GM23248 (cell line): ENCODE measurements at regions not wholly inside any gene's neighbourhood (a gene's known extent, or its start where the extent isn't known, plus 50 kb on each side); places are given as distances from the start of the nearest gene placed in this dataset.

Experiments used
- DNase-seq: peaks from one replicate; pipeline ENCODE4 v3.0.0-alpha.2; 2015
- H2AFZ ChIP-seq: fragments of 200-600 bp; sonication (generic); 2 replicates; pipeline ENCODE4 v1.6.1; 2016; ENCODE audit warnings: antibody characterized with exemption
- H3F3A ChIP-seq: fragments of 200-600 bp; sonication (generic); 2 replicates; pipeline ENCODE4 v1.6.1; 2016; ENCODE audit warnings: mild to moderate bottlenecking, antibody characterized with exemption, mixed run types; ENCODE audit not compliant: insufficient read depth
- H3K27ac ChIP-seq: fragments of 200-600 bp; sonication (generic); 2 replicates; pipeline ENCODE4 v1.5.1; 2016; ENCODE audit warnings: mild to moderate bottlenecking
- H3K27me3 ChIP-seq: fragments of 200-600 bp; sonication (generic); replicated peaks from 2 replicates; pipeline ENCODE4 v1.6.1; 2016; ENCODE audit warnings: mild to moderate bottlenecking; ENCODE audit not compliant: insufficient read depth
- H3K36me3 ChIP-seq: fragments of 200-600 bp; sonication (generic); 2 replicates; pipeline ENCODE4 v1.6.1; 2016; ENCODE audit warnings: low read depth, mild to moderate bottlenecking
- H3K4me1 ChIP-seq: fragments of 200-600 bp; sonication (generic); 2 replicates; pipeline ENCODE4 v1.6.1; 2016; ENCODE audit warnings: mild to moderate bottlenecking; ENCODE audit not compliant: insufficient read depth
- H3K4me2 ChIP-seq: fragments of 200-600 bp; sonication (generic); one replicate; pipeline ENCODE4 v1.6.1; 2016; ENCODE audit warnings: mild to moderate bottlenecking; ENCODE audit not compliant: unreplicated experiment
- H3K4me3 ChIP-seq: fragments of 200-600 bp; sonication (generic); 2 replicates; pipeline ENCODE4 v1.5.1; 2016; ENCODE audit warnings: mild to moderate bottlenecking
- H3K79me2 ChIP-seq: fragments of 200-600 bp; sonication (generic); 2 replicates; pipeline ENCODE4 v1.6.1; 2016; ENCODE audit warnings: mild to moderate bottlenecking; ENCODE audit not compliant: insufficient read depth
- H3K9ac ChIP-seq: fragments of 200-600 bp; sonication (generic); 2 replicates; pipeline ENCODE4 v1.6.1; 2016; ENCODE audit warnings: mild to moderate bottlenecking
- H3K9me2 ChIP-seq: fragments of 200-600 bp; sonication (generic); 2 replicates; pipeline ENCODE4 v1.6.1; 2016; ENCODE audit warnings: mixed run types, mild to moderate bottlenecking, moderate library complexity; ENCODE audit not compliant: insufficient read depth
- H3K9me3 ChIP-seq: fragments of 200-600 bp; sonication (generic); one replicate; pipeline ENCODE4 v1.6.1; 2017; ENCODE audit warnings: low read depth
- H4K20me1 ChIP-seq: fragments of 200-600 bp; sonication (generic); 2 replicates; pipeline ENCODE4 v1.6.0; 2016; ENCODE audit not compliant: insufficient read depth
- EZH2 ChIP-seq: fragments of 200-600 bp; sonication (generic); IDR thresholded peaks from 2 replicates; pipeline ENCODE4 v1.6.1; 2018; ENCODE audit warnings: antibody characterized with exemption, mild to moderate bottlenecking; ENCODE audit not compliant: insufficient read depth, poor library complexity, severe bottlenecking
- EZH2phosphoT487 ChIP-seq: fragments of 200-600 bp; sonication (generic); IDR thresholded peaks from 2 replicates; pipeline ENCODE4 v1.6.1; 2018; ENCODE audit warnings: antibody characterized with exemption, moderate library complexity, mild to moderate bottlenecking, low read depth; ENCODE audit not compliant: insufficient read depth
- WGBS, 2 experiments: methylation state at CpG; one replicate each; pipeline ENCODE4 v1.1.6; 2015 to 2017; ENCODE audit warnings: low lambda C conversion rate in 2 of 2, low coverage in 1 of 2; ENCODE audit errors: missing lambda C conversion rate in 2 of 2; 5-methylcytosine and 5-hydroxymethylcytosine counted together
- in situ Hi-C: fragments of 300-500 bp; cut with MboI; formaldehyde crosslinking; loops from 2 replicates; pipeline ENCODE4 v1.15.0; 2020

GRCh38 chr11:87754685-87755084, 420.6 kb downstream of the RAB38 start:
- 0 to 2% methylated on average over 1 of the region's 1 CpG for WGBS, 2 experiments
- Histone ChIP-seq H3K9me2 (no peaks in the 10 kb centered on the region), H3K27ac (no peak overlapping the region), H3K9me3 (peaks cover 3% of the 10 kb centered on the region), H3K36me3 (no peaks in the 10 kb centered on the region), H4K20me1 (no peaks in the 10 kb centered on the region), H3K27me3 (no peaks in the 10 kb centered on the region), H3K4me3 (no peak overlapping the region), H3F3A (no peaks in the 10 kb centered on the region), H2AFZ (no peak overlapping the region), H3K9ac (no peak overlapping the region), H3K4me2 (no peak overlapping the region), H3K79me2 (no peaks in the 10 kb centered on the region), H3K4me1 (no peaks in the 10 kb centered on the region)
- TF ChIP-seq EZH2phosphoT487: no peak
- in situ Hi-C loops: no loop called here
- no peak for DNase-seq

GRCh38 chr11:87753143-87753542, 422.1 kb downstream of the RAB38 start:
- H3K4me3 ChIP-seq: no peak overlapping the region
- H3K79me2 ChIP-seq: no peaks in the 10 kb centered on the region
- no peak overlapping the region for H2AFZ ChIP-seq
- DNase-seq: no peak
- H3F3A ChIP-seq: no peaks in the 10 kb centered on the region
- H3K9me3 ChIP-seq: peaks cover 3% of the 10 kb centered on the region
- H3K36me3 ChIP-seq: no peaks in the 10 kb centered on the region
- in situ Hi-C loops: no loop called here
- H3K4me2 ChIP-seq: no peak overlapping the region
- no peak overlapping the region for H3K9ac ChIP-seq
- no peaks in the 10 kb centered on the region for H3K4me1 ChIP-seq
- no peaks in the 10 kb centered on the region for H3K9me2 ChIP-seq
- H3K27me3 ChIP-seq: no peaks in the 10 kb centered on the region
- no peaks in the 10 kb centered on the region for H4K20me1 ChIP-seq
- H3K27ac ChIP-seq: no peak overlapping the region
- TF ChIP-seq EZH2 (no peak), EZH2phosphoT487 (no peak)
- WGBS, 2 experiments: 2 to 5% methylated on average over 2 of the region's 2 CpGs

GRCh38 chr11:87743007-87743406, 432.2 kb downstream of the RAB38 start:
- Histone ChIP-seq H3K9me3 (no peaks in the 10 kb centered on the region), H3K79me2 (no peaks in the 10 kb centered on the region), H3K36me3 (no peaks in the 10 kb centered on the region), H3K9me2 (no peaks in the 10 kb centered on the region), H3F3A (0 out of 2 replicates have a peak, but pooled peaks cover 10% of the 10 kb centered on the region), H3K4me3 (no peak overlapping the region), H3K4me2 (no peak overlapping the region), H3K27me3 (peaks cover 4% of the 10 kb centered on the region), H2AFZ (no peak overlapping the region), H3K27ac (no peak overlapping the region), H4K20me1 (no peaks in the 10 kb centered on the region), H3K9ac (no peak overlapping the region), H3K4me1 (peaks cover 12% of the 10 kb centered on the region)
- no peak for DNase-seq
- in situ Hi-C loops: no loop called here
- 11 to 16% methylated on average over 2 of the region's 2 CpGs for WGBS, 2 experiments
- TF ChIP-seq EZH2 (no peak), EZH2phosphoT487 (no peak)

GRCh38 chr11:87740968-87741367, 434.3 kb downstream of the RAB38 start:
- no peak for TF ChIP-seq EZH2
- H3K4me3 ChIP-seq: no peak overlapping the region
- H3K4me2 ChIP-seq: no peak overlapping the region
- H3K9me3 ChIP-seq: no peaks in the 10 kb centered on the region
- H3F3A ChIP-seq: 0 out of 2 replicates have a peak, but pooled peaks cover 10% of the 10 kb centered on the region
- H3K9ac ChIP-seq: no peak overlapping the region
- no peak overlapping the region for H3K27ac ChIP-seq
- no peak for DNase-seq
- WGBS, 2 experiments: 30 to 36% methylated on average over 3 of the region's 3 CpGs
- no peaks in the 10 kb centered on the region for H3K79me2 ChIP-seq
- no peaks in the 10 kb centered on the region for H3K9me2 ChIP-seq
- in situ Hi-C loops: no loop called here
- no peaks in the 10 kb centered on the region for H3K36me3 ChIP-seq
- no peak overlapping the region for H2AFZ ChIP-seq
- H4K20me1 ChIP-seq: no peaks in the 10 kb centered on the region
- H3K4me1 ChIP-seq: peaks cover 12% of the 10 kb centered on the region
- H3K27me3 ChIP-seq: peaks cover 4% of the 10 kb centered on the region

- 0 out of 2 replicates have a peak, but pooled peaks cover 10% of the 10 kb centered on the region for H3F3A ChIP-seq
- H3K9me2 ChIP-seq: no peaks in the 10 kb centered on the region
- H2AFZ ChIP-seq: no peak overlapping the region
- H3K36me3 ChIP-seq: no peaks in the 10 kb centered on the region
- no peak for TF ChIP-seq EZH2
- no peak for TF ChIP-seq EZH2phosphoT487
- in situ Hi-C loops: no loop called here
- no peak for DNase-seq
- H3K27ac ChIP-seq: no peak overlapping the region
- no peak overlapping the region for H3K9ac ChIP-seq
- no peak overlapping the region for H3K4me2 ChIP-seq
- peaks cover 4% of the 10 kb centered on the region for H3K27me3 ChIP-seq
- H3K79me2 ChIP-seq: no peaks in the 10 kb centered on the region
- H3K4me3 ChIP-seq: no peak overlapping the region
- H3K4me1 ChIP-seq: peaks cover 12% of the 10 kb centered on the region
- H3K9me3 ChIP-seq: no peaks in the 10 kb centered on the region
- 12 to 15% methylated on average over 2 of the region's 2 CpGs for WGBS, 2 experiments
- H4K20me1 ChIP-seq: no peaks in the 10 kb centered on the region
Measured at GRCh38 chr11:87740451-87740850, 434.8 kb downstream of the RAB38 start.
